Naive B cell (primary cell): ENCODE measurements at regions not wholly inside any gene's neighbourhood (a gene's known extent, or its start where the extent isn't known, plus 50 kb on each side); places are given as distances from the start of the nearest gene placed in this dataset.
"Not testable (repeated sequence)": the region's sequence is repeated elsewhere in the genome, so short reads cannot be mapped to it uniquely, and the experiment has no call there.

Experiments
- ATAC-seq, 2 donors: fragments of 150-1000 bp; cut with Tn5 transposase; 2 replicates each; pipeline ENCODE4 v1.10.0; 2021; ENCODE audit warnings: low read depth in 2 of 2, mild to moderate bottlenecking in 2 of 2, moderate library complexity in 2 of 2
- DNase-seq: peaks from one replicate; pipeline ENCODE4 v3.0.0; 2022
- H3K27ac Mint-ChIP-seq, 6 donors: one replicate each; pipeline ENCODE4 v1.8.0; 2020 to 2022; ENCODE audit warnings: mild to moderate bottlenecking in 6 of 6, mixed read lengths in 6 of 6, moderate library complexity in 5 of 6, inconsistent platforms in 2 of 6
- H3K27me3 Mint-ChIP-seq, 3 donors: one replicate each; pipeline ENCODE4 v1.8.0; 2021 to 2022; ENCODE audit warnings: mixed read lengths in 3 of 3, mild to moderate bottlenecking in 1 of 3
- H3K36me3 Mint-ChIP-seq, 2 donors: one replicate each; pipeline ENCODE4 v1.8.0; 2020 to 2022; ENCODE audit warnings: mixed read lengths in 2 of 2, inconsistent platforms in 1 of 2, mild to moderate bottlenecking in 1 of 2
- H3K4me1 Mint-ChIP-seq, 3 donors: one replicate each; pipeline ENCODE4 v1.8.0; 2020 to 2022; ENCODE audit warnings: mixed read lengths in 3 of 3, inconsistent platforms in 1 of 3, mild to moderate bottlenecking in 1 of 3, moderate library complexity in 1 of 3
- H3K4me3 Mint-ChIP-seq, 8 donors: one replicate each; pipeline ENCODE4 v1.8.0; 2020 to 2022; ENCODE audit warnings: mild to moderate bottlenecking in 8 of 8, mixed read lengths in 8 of 8, moderate library complexity in 8 of 8, inconsistent platforms in 2 of 8
- H3K9me3 Mint-ChIP-seq, 7 donors: one replicate each; pipeline ENCODE4 v1.8.0; 2020 to 2022; ENCODE audit warnings: mixed read lengths in 7 of 7, mild to moderate bottlenecking in 5 of 7, inconsistent platforms in 2 of 7, moderate library complexity in 1 of 7

- Mint-ChIP-seq H3K27me3 (peaks cover 0 to 4% (median 0%) of the 10 kb centered on the region in 3 donors), H3K9me3 (peaks cover 11 to 32% (median 16%) of the 10 kb centered on the region in 7 donors), H3K4me3 (no peak overlapping the region), H3K36me3 (peaks cover 0 to 4% of the 10 kb centered on the region in 2 donors), H3K27ac (no peak overlapping the region), H3K4me1 (no peaks in the 10 kb centered on the region)
- DNase-seq (no peak), ATAC-seq (no peak)
Observed at GRCh38 chr10:36462194-36462593, 663.2 kb upstream of the ANKRD30A start.

- H3K9me3 Mint-ChIP-seq: peaks cover 11 to 44% (median 22%) of the 10 kb centered on the region in 7 donors
Observed at GRCh38 chr10:36458437-36458836, 667.0 kb upstream of the ANKRD30A start.

GRCh38 chr10:36457751-36458150 lies 667.6 kb upstream of the ANKRD30A start:
- no peak for DNase-seq
- no peaks in the 10 kb centered on the region for H3K4me1 Mint-ChIP-seq
- no peak overlapping the region for H3K27ac Mint-ChIP-seq
- peaks cover 11 to 44% (median 22%) of the 10 kb centered on the region in 7 donors for H3K9me3 Mint-ChIP-seq
- peak overlapping the region in 1 of 8 donors; percentile 4 for H3K4me3 Mint-ChIP-seq
- no peak for ATAC-seq
- no peaks in the 10 kb centered on the region for H3K27me3 Mint-ChIP-seq
- H3K36me3 Mint-ChIP-seq: peaks cover 0 to 4% of the 10 kb centered on the region in 2 donors

More at GRCh38 chr10:36458437-36458836, 667.0 kb upstream of the ANKRD30A start:
- not testable (repeated sequence) for ATAC-seq, DNase-seq, H3K36me3 Mint-ChIP-seq, H3K4me1 Mint-ChIP-seq, H3K27me3 Mint-ChIP-seq, H3K27ac Mint-ChIP-seq, H3K4me3 Mint-ChIP-seq

DNA sequence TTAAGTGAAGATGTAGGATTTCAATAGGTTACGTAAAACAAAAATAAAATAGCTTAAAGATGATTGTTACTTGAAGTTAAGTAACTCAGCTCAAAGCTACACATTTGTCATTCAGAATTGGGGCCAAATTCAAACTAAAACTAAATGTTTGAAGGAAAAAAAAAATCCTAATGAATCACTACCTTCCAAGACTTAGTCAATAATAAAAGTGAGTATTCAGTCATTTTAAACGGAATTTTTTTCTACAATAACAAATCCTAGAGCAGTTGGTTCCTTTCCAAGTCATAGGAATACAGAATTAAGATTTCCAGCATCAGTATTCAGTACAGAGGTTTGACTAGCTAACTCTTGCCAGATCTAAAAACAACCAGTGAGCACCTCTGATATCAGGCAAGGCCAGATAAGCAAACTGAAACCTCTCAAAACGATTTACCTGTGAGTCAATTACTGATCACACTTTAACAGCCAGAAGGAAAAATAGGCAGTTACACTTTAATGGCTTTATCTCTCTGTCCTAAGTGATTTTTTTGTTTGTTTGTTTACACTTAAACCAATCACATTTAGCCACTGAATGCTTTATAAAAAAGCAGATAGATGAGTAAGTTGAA lies 669.8 kb upstream of the ANKRD30A start:
- Mint-ChIP-seq H3K36me3 (peaks cover 0 to 4% of the 10 kb centered on the region in 2 donors), H3K9me3 (peaks cover 7 to 39% (median 22%) of the 10 kb centered on the region in 7 donors), H3K27ac (no peak overlapping the region), H3K27me3 (no peaks in the 10 kb centered on the region), H3K4me3 (no peak overlapping the region), H3K4me1 (no peaks in the 10 kb centered on the region)
- ATAC-seq (no peak), DNase-seq (no peak)

DNA sequence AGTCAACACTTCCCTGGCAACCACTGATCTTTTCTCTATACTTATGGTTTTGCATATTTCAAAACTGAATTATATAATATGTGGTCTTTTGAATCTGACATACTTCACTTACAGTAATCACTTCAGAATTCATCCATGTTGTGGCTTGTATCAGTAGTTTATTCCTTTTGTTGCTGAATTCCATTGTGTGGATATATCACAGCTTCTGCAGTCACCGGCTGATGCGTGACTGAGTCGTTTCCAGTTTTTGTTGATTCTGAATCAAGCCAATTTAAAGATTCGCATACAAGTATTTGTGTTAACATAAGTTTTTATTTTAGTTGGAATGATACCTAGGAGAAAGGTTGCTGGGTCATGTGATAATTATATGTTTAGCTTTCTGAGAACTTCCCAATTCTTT lies 672.5 kb upstream of the ANKRD30A start:
- no peaks in the 10 kb centered on the region for H3K27me3 Mint-ChIP-seq
- H3K4me3 Mint-ChIP-seq: no peak overlapping the region
- H3K9me3 Mint-ChIP-seq: peaks cover 0 to 18% (median 13%) of the 10 kb centered on the region in 7 donors
- DNase-seq (no peak), ATAC-seq (no peak)
- H3K27ac Mint-ChIP-seq: no peak overlapping the region
- no peaks in the 10 kb centered on the region for H3K4me1 Mint-ChIP-seq
- H3K36me3 Mint-ChIP-seq: peaks cover 0 to 4% of the 10 kb centered on the region in 2 donors

DNA sequence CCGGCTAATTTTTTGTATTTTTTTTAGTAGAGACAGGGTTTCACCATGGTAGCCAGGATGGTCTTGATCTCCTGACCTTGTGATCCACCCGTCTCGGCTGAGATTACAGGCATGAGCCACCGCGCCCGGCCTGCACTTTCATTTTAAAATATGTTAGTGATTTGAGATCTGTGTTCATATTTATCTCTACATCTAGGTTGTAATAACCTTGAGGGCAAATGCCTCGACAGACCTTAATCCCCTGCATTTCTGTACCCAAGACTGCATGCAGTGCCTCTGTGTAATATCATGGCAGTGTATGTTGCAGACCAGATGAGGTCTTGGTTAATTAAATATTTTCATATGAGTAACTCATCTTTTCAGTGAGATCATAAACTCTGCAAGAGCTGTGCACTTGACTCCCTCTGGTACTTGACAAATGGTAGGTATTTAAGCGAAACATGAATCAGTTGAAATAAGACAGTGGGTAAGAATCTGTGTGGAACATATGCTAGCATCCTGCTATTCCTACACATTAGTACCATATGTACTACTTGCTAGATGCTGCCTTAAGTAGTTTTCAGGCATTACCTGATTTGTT lies 673.9 kb upstream of the ANKRD30A start:
- Mint-ChIP-seq H3K4me1 (no peaks in the 10 kb centered on the region), H3K9me3 (peaks cover 0 to 5% (median 0%) of the 10 kb centered on the region in 7 donors), H3K27ac (no peak overlapping the region), H3K4me3 (no peak overlapping the region), H3K27me3 (no peaks in the 10 kb centered on the region), H3K36me3 (no peaks in the 10 kb centered on the region)
- ATAC-seq (no peak), DNase-seq (no peak)

DNA sequence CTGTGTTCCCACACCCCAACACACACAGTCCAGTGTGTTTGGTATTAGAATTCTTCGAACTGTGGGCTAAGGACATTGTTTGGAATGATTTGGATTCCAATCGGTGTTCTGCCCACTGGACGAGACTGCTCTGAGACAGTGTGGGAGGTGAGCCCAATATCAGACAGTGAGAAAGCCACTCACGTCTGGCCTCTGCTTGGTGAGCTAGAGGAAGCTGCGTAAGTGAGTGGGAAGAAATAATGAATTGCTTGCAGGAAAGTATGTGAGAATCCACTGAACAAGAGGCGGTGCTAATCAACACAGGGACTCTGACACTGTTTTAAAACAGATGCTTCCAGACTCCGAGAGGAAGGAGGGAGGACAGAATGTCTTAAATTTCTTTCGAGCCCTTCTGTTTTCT lies 675.0 kb upstream of the ANKRD30A start:
- H3K4me1 Mint-ChIP-seq: no peaks in the 10 kb centered on the region
- H3K27ac Mint-ChIP-seq: no peak overlapping the region
- no peaks in the 10 kb centered on the region for H3K27me3 Mint-ChIP-seq
- H3K9me3 Mint-ChIP-seq: no peaks in the 10 kb centered on the region
- DNase-seq (no peak), ATAC-seq (no peak)
- no peaks in the 10 kb centered on the region for H3K36me3 Mint-ChIP-seq
- no peak overlapping the region for H3K4me3 Mint-ChIP-seq

GRCh38 chr10:36448760-36449691 lies 676.4 kb upstream of the ANKRD30A start:
- H3K9me3 Mint-ChIP-seq: no peaks in the 10 kb centered on the region
- H3K27me3 Mint-ChIP-seq: no peaks in the 10 kb centered on the region
- no peak for ATAC-seq
- H3K4me3 Mint-ChIP-seq: no peak overlapping the region
- H3K36me3 Mint-ChIP-seq: no peaks in the 10 kb centered on the region
- no peaks in the 10 kb centered on the region for H3K4me1 Mint-ChIP-seq
- H3K27ac Mint-ChIP-seq: no peak overlapping the region
- no peak for DNase-seq

GRCh38 chr10:36446881-36447280 lies 678.5 kb upstream of the ANKRD30A start:
- no peak overlapping the region for H3K27ac Mint-ChIP-seq
- no peak overlapping the region for H3K4me3 Mint-ChIP-seq
- H3K9me3 Mint-ChIP-seq: peaks cover 0 to 3% (median 0%) of the 10 kb centered on the region in 7 donors
- H3K4me1 Mint-ChIP-seq: no peaks in the 10 kb centered on the region
- DNase-seq (no peak), ATAC-seq (no peak)
- no peaks in the 10 kb centered on the region for H3K36me3 Mint-ChIP-seq
- H3K27me3 Mint-ChIP-seq: no peaks in the 10 kb centered on the region

- Mint-ChIP-seq H3K27me3 (no peaks in the 10 kb centered on the region), H3K27ac (no peak overlapping the region), H3K4me1 (no peaks in the 10 kb centered on the region), H3K36me3 (no peaks in the 10 kb centered on the region), H3K4me3 (no peak overlapping the region), H3K9me3 (peaks cover 0 to 3% (median 0%) of the 10 kb centered on the region in 7 donors)
- ATAC-seq: no peak
- DNase-seq: no peak
Observed at GRCh38 chr10:36443233-36443632, 682.2 kb upstream of the ANKRD30A start.

DNA sequence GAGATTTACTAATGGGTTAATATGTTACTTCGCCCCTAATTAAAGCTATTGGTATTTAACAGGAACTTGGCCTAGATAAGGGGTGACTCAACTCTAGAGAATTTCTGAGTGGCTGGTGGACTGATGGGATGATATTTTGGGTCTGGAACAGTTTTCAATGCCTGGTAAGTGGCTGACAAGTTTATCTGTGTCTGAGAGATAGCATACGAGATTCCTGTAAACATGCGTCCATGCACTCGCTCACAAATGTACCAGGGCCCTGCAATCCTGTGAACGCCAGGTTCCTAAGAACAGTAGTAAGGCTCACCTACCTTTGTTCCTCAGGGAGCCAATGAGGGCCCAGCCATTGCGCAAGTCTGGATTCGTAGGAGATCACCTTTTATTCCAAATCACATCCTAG lies 683.8 kb upstream of the ANKRD30A start:
- H3K27ac Mint-ChIP-seq: no peak overlapping the region
- no peaks in the 10 kb centered on the region for H3K4me1 Mint-ChIP-seq
- DNase-seq: no peak
- H3K4me3 Mint-ChIP-seq: no peak overlapping the region
- H3K27me3 Mint-ChIP-seq: no peaks in the 10 kb centered on the region
- H3K36me3 Mint-ChIP-seq: no peaks in the 10 kb centered on the region
- H3K9me3 Mint-ChIP-seq: peaks cover 0 to 3% (median 0%) of the 10 kb centered on the region in 7 donors
- no peak for ATAC-seq

GRCh38 chr10:36440539-36440938 lies 684.9 kb upstream of the ANKRD30A start:
- Mint-ChIP-seq H3K4me1 (no peaks in the 10 kb centered on the region), H3K9me3 (peaks cover 0 to 3% (median 0%) of the 10 kb centered on the region in 7 donors), H3K27ac (no peak overlapping the region), H3K36me3 (no peaks in the 10 kb centered on the region), H3K4me3 (no peak overlapping the region), H3K27me3 (no peaks in the 10 kb centered on the region)
- DNase-seq: no peak
- no peak for ATAC-seq

- Mint-ChIP-seq H3K27ac (no peak overlapping the region), H3K4me1 (no peaks in the 10 kb centered on the region), H3K27me3 (no peaks in the 10 kb centered on the region), H3K4me3 (no peak overlapping the region), H3K36me3 (no peaks in the 10 kb centered on the region), H3K9me3 (peaks cover 0 to 1% (median 0%) of the 10 kb centered on the region in 7 donors)
- DNase-seq: no peak
- no peak for ATAC-seq
Observed at GRCh38 chr10:36437367-36437766, 688.0 kb upstream of the ANKRD30A start.

- peak overlapping the region in 1 of 8 donors; percentile 26 for H3K4me3 Mint-ChIP-seq
- DNase-seq (no peak), ATAC-seq (no peak)
- H3K27ac Mint-ChIP-seq: no peak overlapping the region
- no peaks in the 10 kb centered on the region for H3K4me1 Mint-ChIP-seq
- no peaks in the 10 kb centered on the region for H3K27me3 Mint-ChIP-seq
- H3K9me3 Mint-ChIP-seq: peaks cover 6 to 19% (median 10%) of the 10 kb centered on the region in 7 donors
- H3K36me3 Mint-ChIP-seq: no peaks in the 10 kb centered on the region
Observed at GRCh38 chr10:36428507-36428906, 696.9 kb upstream of the ANKRD30A start.
